ENCODE measurements at regions not wholly inside any gene's neighbourhood (a gene's known extent, or its start where the extent isn't known, plus 50 kb on each side); places are given as distances from the start of the nearest gene placed in this dataset.
"Not testable (repeated sequence)": the region's sequence is repeated elsewhere in the genome, so short reads cannot be mapped to it uniquely, and the experiment has no call there.

- Histone ChIP-seq H3K4me3 (ENCODE audit: low read depth in 1 of 2, low read length in 2 of 2) (peak overlapping the region; percentile 45 to 52), H3K9me3 (ENCODE audit: low read length) (no peaks in the 10 kb centered on the region), H3K4me1 (ENCODE audit: insufficient read depth, low read length) (peaks cover 3% of the 10 kb centered on the region), H3K27me3 (ENCODE audit: control insufficient read depth in 1 of 2, insufficient read depth in 2 of 2, low read length in 2 of 2) (peaks cover 0 to 4% of the 10 kb centered on the region in 2 donors), H3K9ac (ENCODE audit: low read length) (no peak overlapping the region), H3K36me3 (ENCODE audit: insufficient read depth, low read length) (no peaks in the 10 kb centered on the region), H3K27ac (ENCODE audit: low read depth, low read length) (peak overlapping the region; percentile 68)
Observed at GRCh38 chr17:20852990-20853370, 189.8 kb downstream of the USP22 start.

GRCh38 chr17:20855910-20856470 lies 186.8 kb downstream of the USP22 start:
- not testable (repeated sequence) for H3K4me1 ChIP-seq (ENCODE audit: insufficient read depth, low read length); H3K9ac ChIP-seq (ENCODE audit: low read length); H3K9me3 ChIP-seq (ENCODE audit: low read length); H3K27me3 ChIP-seq (ENCODE audit: control insufficient read depth in 1 of 2, insufficient read depth in 2 of 2, low read length in 2 of 2); H3K4me3 ChIP-seq (ENCODE audit: low read depth in 1 of 2, low read length in 2 of 2); H3K27ac ChIP-seq (ENCODE audit: low read depth, low read length); H3K36me3 ChIP-seq (ENCODE audit: insufficient read depth, low read length)

- H3K9me3 ChIP-seq (ENCODE audit: low read length); H3K4me1 ChIP-seq (ENCODE audit: insufficient read depth, low read length); H3K9ac ChIP-seq (ENCODE audit: low read length); H3K4me3 ChIP-seq (ENCODE audit: low read depth in 1 of 2, low read length in 2 of 2); H3K27ac ChIP-seq (ENCODE audit: low read depth, low read length); H3K36me3 ChIP-seq (ENCODE audit: insufficient read depth, low read length); H3K27me3 ChIP-seq (ENCODE audit: control insufficient read depth in 1 of 2, insufficient read depth in 2 of 2, low read length in 2 of 2): not testable (repeated sequence)
Observed at GRCh38 chr17:20866444-20867209, 176.2 kb downstream of the USP22 start.

DNA sequence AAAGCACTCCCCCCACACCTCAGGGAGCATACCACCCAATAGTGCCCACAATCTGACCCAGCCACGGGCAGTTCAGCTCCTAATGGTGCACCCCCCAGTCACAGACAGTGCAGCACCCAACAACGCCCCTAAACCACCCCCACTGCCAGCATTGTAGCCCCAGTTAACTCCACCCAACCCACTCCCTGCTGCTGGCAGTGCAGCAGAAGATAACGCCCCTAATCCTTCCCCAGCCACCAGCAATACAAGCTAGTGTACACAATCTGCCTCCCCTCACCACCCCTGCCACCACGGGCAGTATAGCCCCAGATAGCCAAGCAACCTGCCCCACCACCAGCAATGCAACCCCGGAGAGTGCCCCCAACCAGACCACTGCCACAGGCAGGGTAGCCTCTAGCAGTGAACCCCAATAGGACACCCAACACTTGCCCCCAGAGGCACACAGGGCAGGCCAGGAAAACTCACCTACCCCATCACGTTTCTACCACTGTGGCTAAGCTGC lies 175.3 kb downstream of the USP22 start:
- H3K27me3 ChIP-seq (ENCODE audit: control insufficient read depth in 1 of 2, insufficient read depth in 2 of 2, low read length in 2 of 2); H3K4me3 ChIP-seq (ENCODE audit: low read depth in 1 of 2, low read length in 2 of 2); H3K9ac ChIP-seq (ENCODE audit: low read length); H3K9me3 ChIP-seq (ENCODE audit: low read length); H3K36me3 ChIP-seq (ENCODE audit: insufficient read depth, low read length); H3K4me1 ChIP-seq (ENCODE audit: insufficient read depth, low read length); H3K27ac ChIP-seq (ENCODE audit: low read depth, low read length): not testable (repeated sequence)

GRCh38 chr17:20867938-20868661 lies 174.7 kb downstream of the USP22 start:
- H3K4me3 ChIP-seq (ENCODE audit: low read depth in 1 of 2, low read length in 2 of 2); H3K9me3 ChIP-seq (ENCODE audit: low read length); H3K9ac ChIP-seq (ENCODE audit: low read length); H3K36me3 ChIP-seq (ENCODE audit: insufficient read depth, low read length); H3K27ac ChIP-seq (ENCODE audit: low read depth, low read length); H3K27me3 ChIP-seq (ENCODE audit: control insufficient read depth in 1 of 2, insufficient read depth in 2 of 2, low read length in 2 of 2); H3K4me1 ChIP-seq (ENCODE audit: insufficient read depth, low read length): not testable (repeated sequence)

GRCh38 chr17:20868662-20869007 lies 174.2 kb downstream of the USP22 start:
- H3K4me3 ChIP-seq (ENCODE audit: low read depth in 1 of 2, low read length in 2 of 2); H3K4me1 ChIP-seq (ENCODE audit: insufficient read depth, low read length); H3K27me3 ChIP-seq (ENCODE audit: control insufficient read depth in 1 of 2, insufficient read depth in 2 of 2, low read length in 2 of 2); H3K27ac ChIP-seq (ENCODE audit: low read depth, low read length); H3K9me3 ChIP-seq (ENCODE audit: low read length); H3K9ac ChIP-seq (ENCODE audit: low read length); H3K36me3 ChIP-seq (ENCODE audit: insufficient read depth, low read length): not testable (repeated sequence)

DNA sequence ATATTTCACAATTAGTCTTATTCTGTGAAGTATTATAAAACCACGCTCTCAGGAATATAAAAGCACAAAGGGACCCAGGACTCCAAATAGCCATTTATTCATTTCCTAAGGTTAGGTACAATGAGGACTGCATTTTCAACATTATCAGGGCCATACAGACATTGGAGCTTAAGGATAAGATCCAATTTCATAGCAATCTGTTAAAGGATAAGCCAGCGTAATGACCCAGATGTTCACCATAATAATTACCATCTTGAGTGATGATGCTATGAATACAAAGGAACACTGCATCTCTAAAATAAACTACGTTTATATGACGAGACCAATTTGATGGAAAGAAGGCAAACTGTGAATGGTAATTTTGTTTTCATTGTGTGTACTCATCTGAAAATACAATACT lies 169.6 kb downstream of the USP22 start:
- not testable (repeated sequence) for H3K4me3 ChIP-seq (ENCODE audit: low read depth in 1 of 2, low read length in 2 of 2); H3K27me3 ChIP-seq (ENCODE audit: control insufficient read depth in 1 of 2, insufficient read depth in 2 of 2, low read length in 2 of 2); H3K9ac ChIP-seq (ENCODE audit: low read length); H3K36me3 ChIP-seq (ENCODE audit: insufficient read depth, low read length); H3K9me3 ChIP-seq (ENCODE audit: low read length); H3K27ac ChIP-seq (ENCODE audit: low read depth, low read length); H3K4me1 ChIP-seq (ENCODE audit: insufficient read depth, low read length)

GRCh38 chr17:20873688-20874328 lies 169.0 kb downstream of the USP22 start:
- not testable (repeated sequence) for H3K4me3 ChIP-seq (ENCODE audit: low read depth in 1 of 2, low read length in 2 of 2); H3K4me1 ChIP-seq (ENCODE audit: insufficient read depth, low read length); H3K36me3 ChIP-seq (ENCODE audit: insufficient read depth, low read length); H3K9me3 ChIP-seq (ENCODE audit: low read length); H3K27ac ChIP-seq (ENCODE audit: low read depth, low read length); H3K9ac ChIP-seq (ENCODE audit: low read length); H3K27me3 ChIP-seq (ENCODE audit: control insufficient read depth in 1 of 2, insufficient read depth in 2 of 2, low read length in 2 of 2)

DNA sequence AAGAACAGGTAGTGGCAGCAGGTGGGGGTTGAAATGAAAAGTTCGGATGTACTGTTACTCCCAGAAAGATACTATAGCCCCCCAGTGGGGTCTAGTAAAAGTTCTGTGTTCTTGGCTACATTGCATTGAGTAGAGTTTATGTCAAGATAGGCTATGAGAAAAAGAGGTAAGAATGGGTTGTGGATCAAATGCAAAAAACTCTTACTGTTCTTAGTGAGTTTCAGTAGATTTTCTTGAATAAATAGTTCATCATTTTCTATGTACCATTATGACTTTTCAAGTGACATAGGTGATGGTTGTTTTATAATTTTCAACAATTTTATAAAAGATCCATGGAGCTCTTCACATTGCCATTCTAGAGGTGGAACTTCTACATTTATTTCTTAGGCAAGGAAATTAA lies 165.4 kb downstream of the USP22 start:
- not testable (repeated sequence) for H3K36me3 ChIP-seq (ENCODE audit: insufficient read depth, low read length); H3K9me3 ChIP-seq (ENCODE audit: low read length); H3K4me1 ChIP-seq (ENCODE audit: insufficient read depth, low read length); H3K27ac ChIP-seq (ENCODE audit: low read depth, low read length); H3K27me3 ChIP-seq (ENCODE audit: control insufficient read depth in 1 of 2, insufficient read depth in 2 of 2, low read length in 2 of 2); H3K9ac ChIP-seq (ENCODE audit: low read length); H3K4me3 ChIP-seq (ENCODE audit: low read depth in 1 of 2, low read length in 2 of 2)

DNA sequence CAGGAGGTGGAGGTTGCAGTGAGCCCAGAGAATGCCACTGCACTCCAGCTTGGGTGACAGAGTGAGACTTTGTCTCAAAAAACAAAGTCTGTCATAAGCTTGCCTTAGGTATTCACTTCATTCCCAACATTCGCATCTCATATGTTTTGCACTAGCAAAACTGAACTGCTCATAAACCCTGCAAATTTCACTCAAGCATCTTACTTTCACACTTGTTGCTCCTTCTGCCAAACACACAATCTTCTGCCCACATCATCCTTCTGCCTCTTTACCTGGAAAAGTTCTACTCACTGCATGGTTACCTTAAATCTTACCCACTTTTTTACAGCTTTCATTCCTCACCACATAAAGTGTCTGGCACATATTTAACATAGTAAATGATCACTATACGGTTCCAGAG lies 152.5 kb downstream of the USP22 start:
- no peaks in the 10 kb centered on the region for H3K9me3 ChIP-seq (ENCODE audit: low read length)

GRCh38 chr17:20895426-20895825 lies 147.4 kb downstream of the USP22 start:
- H3K27ac ChIP-seq (ENCODE audit: low read depth, low read length); H3K9me3 ChIP-seq (ENCODE audit: low read length); H3K9ac ChIP-seq (ENCODE audit: low read length); H3K27me3 ChIP-seq (ENCODE audit: control insufficient read depth in 1 of 2, insufficient read depth in 2 of 2, low read length in 2 of 2); H3K36me3 ChIP-seq (ENCODE audit: insufficient read depth, low read length); H3K4me1 ChIP-seq (ENCODE audit: insufficient read depth, low read length); H3K4me3 ChIP-seq (ENCODE audit: low read depth in 1 of 2, low read length in 2 of 2): not testable (repeated sequence)

More for the DNA sequence above, 152.5 kb downstream of the USP22 start:
- no peaks in the 10 kb centered on the region for H3K27me3 ChIP-seq (ENCODE audit: control insufficient read depth in 1 of 2, insufficient read depth in 2 of 2, low read length in 2 of 2)
- no peak overlapping the region for H3K9ac ChIP-seq (ENCODE audit: low read length)
- H3K4me3 ChIP-seq (ENCODE audit: low read depth in 1 of 2, low read length in 2 of 2), result no peak overlapping the region
- H3K36me3 ChIP-seq (ENCODE audit: insufficient read depth, low read length), result no peaks in the 10 kb centered on the region
- H3K4me1 ChIP-seq (ENCODE audit: insufficient read depth, low read length), result peaks cover 4% of the 10 kb centered on the region
- no peak overlapping the region for H3K27ac ChIP-seq (ENCODE audit: low read depth, low read length)

Data from muscle layer of colon (tissue), 2 donors.